HUDEP-2 (cell line): ENCODE measurements at regions not wholly inside any gene's neighbourhood (a gene's known extent, or its start where the extent isn't known, plus 50 kb on each side); places are given as distances from the start of the nearest gene placed in this dataset.

ENCODE experiments used
- DNase-seq, 76 experiments: peaks; one replicate each; lab custom pipeline; 2025; ENCODE audit not compliant: unreplicated experiment in 76 of 76; lab: John Stamatoyannopoulos, UW

DNA sequence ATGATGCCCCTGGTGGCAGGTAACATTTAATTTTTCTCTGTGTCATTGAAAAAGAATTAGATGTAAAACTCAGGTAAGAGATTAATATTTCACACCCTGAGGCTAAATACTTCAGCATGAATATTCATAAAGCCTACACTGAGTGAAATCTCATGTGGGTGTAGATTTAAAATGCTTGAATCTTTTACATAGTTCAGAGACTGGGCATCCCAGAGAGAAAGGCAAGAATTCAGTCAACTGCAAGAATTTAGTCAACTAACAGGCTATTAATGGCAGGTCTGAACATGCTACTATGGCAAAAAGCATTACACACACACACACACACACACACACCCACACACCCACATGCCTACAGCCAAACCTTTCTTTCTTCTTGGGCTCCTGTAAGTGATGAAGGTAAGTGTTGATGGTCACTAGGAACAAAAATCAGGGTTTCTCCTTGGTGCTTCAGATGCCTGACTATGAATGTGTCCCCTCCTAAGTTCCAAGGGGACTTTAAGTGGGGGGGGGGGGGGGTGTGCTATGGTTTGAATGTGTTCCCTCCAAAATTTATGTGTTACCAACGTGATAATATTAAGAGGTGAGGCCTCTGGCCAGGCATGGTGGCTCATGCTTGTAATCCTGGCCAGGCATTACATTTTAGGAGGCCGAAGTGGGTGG lies 63.7 kb upstream of the PSMD7 start:
- DNase-seq = no peak

GRCh38 chr16:74230126-74230525 lies 66.5 kb upstream of the PSMD7 start:
- no peak for DNase-seq

DNA sequence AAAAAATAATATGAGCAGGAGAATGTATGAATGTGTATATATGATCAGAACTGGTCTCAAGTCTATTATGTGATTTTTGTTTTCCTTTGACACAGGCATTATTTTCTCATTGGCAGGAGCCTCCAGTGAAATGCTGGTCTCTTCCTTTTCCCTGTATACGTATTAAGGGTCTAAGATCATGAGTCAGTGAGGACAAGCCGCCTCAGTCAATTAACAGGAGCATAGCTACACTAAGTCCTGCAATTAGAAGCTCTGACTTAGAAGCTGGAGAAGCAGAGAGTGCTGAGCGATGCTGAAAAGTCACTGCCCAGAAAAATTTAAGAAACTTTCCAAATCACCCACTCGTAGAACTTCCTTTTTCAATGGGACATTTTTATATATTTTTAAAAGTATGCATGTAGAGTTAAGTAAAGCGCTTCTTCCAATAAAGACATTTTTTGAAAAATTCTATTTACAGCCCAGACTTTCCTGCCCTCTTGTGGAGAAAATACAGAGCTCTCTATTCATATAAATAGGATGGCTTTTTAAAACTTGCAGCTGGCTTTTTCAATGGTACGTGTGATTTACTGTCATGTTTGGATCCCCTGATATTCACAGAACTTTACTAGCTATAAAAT lies 70.2 kb upstream of the PSMD7 start:
- DNase-seq = peak in 1 of 76 experiments; percentile 2

GRCh38 chr16:74224828-74225612 lies 71.6 kb upstream of the PSMD7 start:
- DNase-seq = no peak

DNA sequence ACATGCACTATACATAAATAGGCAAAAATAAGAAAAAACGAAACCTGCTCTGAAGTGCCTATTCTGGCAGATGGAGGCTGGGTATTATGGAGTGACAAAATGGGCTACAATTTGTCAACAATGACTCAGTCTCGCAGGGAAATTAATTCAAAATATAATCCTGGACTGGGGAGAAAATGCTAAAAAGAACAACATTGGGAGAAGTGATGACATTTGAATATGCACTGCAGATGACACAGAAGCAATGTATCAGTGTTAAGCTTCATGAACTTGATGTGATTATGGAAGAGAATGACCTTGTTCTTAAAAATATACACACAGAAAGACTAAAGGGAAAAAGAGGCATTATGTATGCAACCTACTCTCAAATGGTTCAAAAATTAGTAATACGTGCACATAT lies 74.8 kb upstream of the PSMD7 start:
- no peak for DNase-seq

DNA sequence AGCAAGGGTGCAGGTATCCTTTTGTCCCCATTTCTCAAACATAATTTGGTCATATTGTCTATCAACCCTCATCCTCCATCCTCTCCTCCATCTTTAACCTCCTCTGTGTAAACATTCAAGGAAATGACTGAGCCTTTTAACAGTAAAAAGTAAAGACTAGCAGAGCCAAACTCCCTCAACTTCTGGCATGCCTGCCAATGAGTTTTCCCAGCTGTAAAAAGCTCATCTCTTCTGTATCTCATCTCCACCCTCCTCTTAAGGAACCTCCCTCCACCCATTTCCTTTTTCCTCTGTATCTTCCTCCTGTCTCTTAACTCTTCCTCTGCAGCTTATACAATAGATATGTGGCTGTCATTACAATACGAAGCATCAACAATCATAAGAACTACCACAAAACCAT lies 76.9 kb upstream of the PSMD7 start:
- DNase-seq = no peak

DNA sequence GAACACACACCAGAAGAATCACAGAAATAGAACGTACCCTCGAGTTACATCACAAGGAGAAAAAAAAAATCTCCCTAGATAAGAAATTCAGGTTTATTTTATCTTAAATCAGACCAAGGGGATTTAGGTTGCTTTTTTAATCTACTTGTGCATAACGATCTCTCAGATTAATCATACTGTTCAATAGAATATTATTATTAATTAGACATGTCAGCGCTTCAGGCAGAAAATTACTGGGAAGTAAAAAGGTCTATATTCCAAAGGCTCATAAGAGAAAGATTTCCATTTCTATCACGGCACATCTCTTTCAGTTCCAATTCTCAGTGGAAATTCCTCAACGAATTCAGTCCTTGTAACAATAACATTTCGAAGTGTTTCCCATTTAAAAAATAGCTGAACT lies 77.7 kb upstream of the PSMD7 start:
- no peak for DNase-seq

DNA sequence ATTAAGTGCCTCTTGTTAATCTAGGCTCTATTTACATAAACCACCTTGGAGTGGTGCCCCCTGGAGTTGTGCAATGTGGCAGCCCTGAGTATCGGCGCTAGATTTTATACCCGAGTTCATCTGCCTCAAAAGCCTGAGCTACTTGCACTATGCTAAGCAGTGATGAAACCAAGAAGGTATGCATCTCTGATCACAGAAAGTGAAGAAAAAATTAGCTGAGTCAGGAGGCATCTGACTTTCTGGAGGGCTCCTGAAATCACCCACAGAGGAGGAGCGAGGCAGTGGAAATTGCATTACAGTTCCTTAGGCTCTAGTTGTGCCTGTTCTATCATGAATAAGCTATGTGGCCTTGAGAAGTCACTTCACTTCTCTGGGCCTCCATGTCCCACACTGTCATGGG lies 80.3 kb upstream of the PSMD7 start:
- DNase-seq = no peak

- DNase-seq = no peak
These were observed 81.4 kb upstream of the PSMD7 start for GRCh38 chr16:74215249-74215648.

DNA sequence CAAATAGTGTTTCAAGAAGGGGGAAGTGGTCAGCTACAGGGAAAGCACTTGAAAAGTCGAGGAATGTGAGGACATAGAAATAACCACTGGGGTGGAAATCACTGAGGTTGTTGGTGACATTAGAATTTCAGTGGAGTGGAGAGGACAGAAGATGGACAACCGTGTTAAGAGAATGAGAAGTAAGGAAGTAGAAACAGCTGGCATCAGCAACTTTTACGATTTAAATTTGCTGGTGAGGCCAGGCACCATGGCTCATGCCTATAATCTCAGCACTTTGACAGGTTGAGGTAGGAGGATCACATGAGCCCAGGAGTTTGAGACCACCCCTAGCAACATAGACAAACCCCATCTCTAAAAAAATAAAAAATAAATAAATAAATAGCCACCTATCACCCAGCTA lies 83.2 kb upstream of the PSMD7 start:
- DNase-seq = no peak

DNA sequence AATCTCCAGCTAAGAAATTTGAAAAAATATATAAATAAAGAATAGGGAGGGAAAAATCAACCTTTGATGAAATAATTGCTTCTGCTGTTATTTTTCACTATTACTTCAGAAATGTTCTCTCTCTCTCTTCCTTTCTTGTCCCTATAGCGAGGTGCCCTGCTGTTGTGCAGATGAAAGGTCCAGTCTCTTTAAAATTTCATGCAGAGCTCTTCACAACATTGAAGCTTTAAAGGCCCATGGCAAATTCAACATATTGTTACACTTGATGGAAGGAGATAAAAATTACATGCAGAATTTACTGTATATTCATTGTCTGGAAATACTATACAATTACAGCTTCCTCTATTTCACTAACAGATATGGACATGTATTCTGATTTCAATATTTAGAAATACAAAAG lies 86.4 kb upstream of the PSMD7 start:
- DNase-seq = no peak

DNA sequence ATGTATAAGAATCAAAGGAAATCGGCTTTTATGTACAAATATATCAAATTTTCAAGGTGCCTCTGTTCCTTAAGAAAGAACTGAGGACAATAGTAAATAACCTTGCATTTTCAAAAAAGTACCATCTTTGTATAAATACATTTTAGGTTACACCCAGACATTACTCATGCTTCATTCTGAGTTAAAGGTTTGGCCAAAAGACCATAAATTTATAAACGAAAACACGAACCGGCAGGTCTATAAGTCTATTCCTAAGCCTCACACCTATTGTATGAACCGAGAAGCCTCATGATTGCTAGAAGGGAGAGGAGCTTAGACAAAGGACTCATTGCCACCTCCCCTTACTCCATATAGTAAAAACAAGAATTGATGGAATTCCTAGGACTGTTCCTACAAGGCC lies 94.6 kb upstream of the PSMD7 start:
- no peak for DNase-seq

- no peak for DNase-seq
These were observed 95.0 kb upstream of the PSMD7 start for GRCh38 chr16:74201576-74201975.

GRCh38 chr16:74200921-74201320 lies 95.7 kb upstream of the PSMD7 start:
- DNase-seq = no peak

- DNase-seq = no peak
These were observed 96.8 kb upstream of the PSMD7 start for GRCh38 chr16:74199842-74200124.

DNA sequence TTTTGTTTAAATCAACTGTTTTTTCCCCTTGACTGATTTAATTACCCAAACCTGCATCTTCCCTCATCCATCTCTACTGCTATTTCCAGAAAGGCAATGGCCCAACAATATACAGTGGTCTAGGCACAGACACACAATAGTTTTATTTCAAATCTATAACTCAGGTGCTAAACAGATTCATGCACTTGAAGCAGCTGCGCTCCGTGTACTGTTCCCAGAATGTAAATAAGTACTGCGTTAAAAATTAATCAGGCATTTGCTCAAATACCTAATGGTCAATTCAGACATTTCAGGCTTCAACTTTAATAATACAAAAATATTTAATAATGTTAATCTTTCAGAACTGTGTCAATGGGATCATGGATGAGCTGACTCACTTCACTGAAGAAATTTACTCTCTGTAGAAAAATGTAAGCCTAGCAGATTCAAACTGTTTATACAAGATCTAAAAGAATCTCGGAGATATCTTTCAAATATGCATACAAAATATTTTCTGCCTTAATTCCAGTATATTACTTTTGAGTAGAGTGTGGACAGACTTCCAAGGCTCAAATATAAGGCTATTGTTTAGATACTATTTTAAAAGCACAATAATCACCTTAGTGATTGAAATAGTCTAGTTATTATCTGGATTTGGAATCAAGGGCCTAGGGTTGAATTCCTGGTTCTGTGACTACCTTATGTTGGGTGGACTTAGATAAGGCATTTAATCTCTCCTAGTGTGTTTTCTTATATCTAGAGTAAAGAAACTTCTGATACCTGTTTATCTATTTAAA lies 97.4 kb upstream of the PSMD7 start:
- no peak for DNase-seq

DNA sequence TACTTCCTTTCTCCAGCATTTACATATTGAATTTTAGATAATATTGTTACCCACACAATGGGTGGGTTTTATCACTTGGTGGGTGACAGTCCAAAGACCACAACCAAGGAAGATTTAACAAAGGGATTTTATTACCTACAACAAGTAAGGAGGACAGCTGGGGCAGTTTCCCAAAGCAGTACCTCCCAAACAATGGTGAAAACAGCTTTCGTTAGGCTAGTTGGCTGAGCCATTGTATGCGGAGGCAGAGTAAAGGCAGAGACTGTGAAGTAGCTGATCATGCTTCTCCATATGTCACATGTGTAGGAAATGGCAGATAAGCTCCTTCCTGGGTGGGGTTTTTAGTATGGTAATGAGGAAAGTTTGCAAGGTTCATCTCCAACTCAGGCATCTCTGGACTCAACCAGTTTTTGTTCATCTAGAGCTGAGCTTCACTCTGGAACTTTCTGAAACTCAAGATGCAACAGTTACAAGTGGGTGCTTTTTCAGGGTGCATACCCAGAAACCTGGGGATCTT lies 104.3 kb upstream of the PSMD7 start:
- DNase-seq = no peak

DNA sequence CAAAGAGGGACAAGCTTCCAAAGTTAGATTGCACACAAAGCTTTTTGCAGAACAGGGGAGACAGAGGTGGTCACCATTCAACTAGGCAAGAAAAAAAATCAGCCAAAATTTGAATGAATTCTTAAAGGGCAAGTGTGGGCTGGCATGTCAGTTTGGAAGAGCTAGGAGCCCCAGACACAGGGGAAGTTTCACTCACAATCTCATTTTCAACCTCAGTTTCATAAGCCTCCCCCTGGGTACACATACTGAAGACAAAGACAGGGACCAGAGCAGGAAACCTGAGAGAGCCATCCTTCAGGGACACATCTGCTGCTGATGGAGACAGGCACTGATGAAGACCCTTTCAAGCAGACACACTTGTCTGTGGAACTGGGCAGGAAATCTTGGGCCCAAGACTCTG lies 106.3 kb upstream of the PSMD7 start:
- no peak for DNase-seq

DNA sequence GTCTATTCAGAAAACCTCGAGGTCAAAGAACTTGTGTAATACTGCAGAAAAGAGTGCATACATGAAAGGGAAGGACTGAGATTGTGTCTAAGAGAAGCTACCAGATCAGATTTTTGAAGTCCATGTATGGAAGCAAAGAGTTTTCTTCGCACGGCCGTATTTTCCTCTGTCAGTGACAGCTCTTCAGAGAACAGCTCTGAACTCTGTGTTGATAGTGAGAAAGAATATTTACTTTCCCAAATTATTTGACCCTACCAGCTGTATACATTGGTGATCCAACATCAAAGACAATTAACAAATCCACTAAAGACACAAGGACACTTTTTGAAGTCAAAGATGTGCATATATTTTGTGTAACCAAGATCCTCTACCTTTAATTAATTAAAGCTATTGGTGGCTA lies 107.8 kb upstream of the PSMD7 start:
- no peak for DNase-seq

DNA sequence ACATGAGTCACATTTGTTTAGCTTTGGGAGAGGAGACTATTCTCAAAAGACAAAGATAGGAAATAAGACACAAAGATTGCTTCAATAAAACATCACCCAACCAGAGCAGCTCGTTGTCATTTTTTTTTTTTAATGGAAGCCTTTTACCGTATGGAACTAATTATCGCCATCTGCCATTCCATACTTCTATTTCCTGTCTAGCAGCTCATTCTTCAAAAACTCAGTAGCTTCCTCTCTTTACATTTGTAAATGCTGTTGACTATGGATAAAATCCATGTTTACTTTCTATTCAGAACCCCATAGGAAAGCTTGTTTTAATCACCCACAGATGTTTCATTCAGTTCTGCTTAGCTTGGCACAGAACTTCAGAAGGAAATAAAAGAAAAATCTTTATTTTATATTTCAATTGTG lies 110.0 kb upstream of the PSMD7 start:
- DNase-seq = no peak

GRCh38 chr16:74184839-74185238 lies 111.8 kb upstream of the PSMD7 start:
- DNase-seq = no peak
